GM23338 (cell line): ENCODE measurements at regions not wholly inside any gene's neighbourhood (a gene's known extent, or its start where the extent isn't known, plus 50 kb on each side); places are given as distances from the start of the nearest gene placed in this dataset.

Source experiments
- CTCF ChIP-seq, 2 experiments: fragments of 200-600 bp in 1 of 2; sonication (generic) in 1 of 2; conservative IDR thresholded peaks; 2 replicates each; pipeline versions ENCODE4 v1.5.1 to v1.6.1; 2016 to 2017; ENCODE audit warnings: antibody characterized with exemption in 2 of 2, low read depth in 2 of 2, mild to moderate bottlenecking in 2 of 2, moderate library complexity in 1 of 2
- POLR2AphosphoS5 ChIP-seq: IDR thresholded peaks from 2 replicates; pipeline ENCODE4 v1.6.1; 2016; ENCODE audit warnings: antibody characterized with exemption, low read depth

GRCh38 chr5:82560561-82560960, 282.4 kb upstream of the RPS23 start:
- TF ChIP-seq CTCF (conservative IDR thresholded peaks at IDR 0.05; ENCODE audit: low read depth in 2 of 2) (no peak), POLR2AphosphoS5 (no peak)
